ENCODE measurements at regions not wholly inside any gene's neighbourhood (a gene's known extent, or its start where the extent isn't known, plus 50 kb on each side); places are given as distances from the start of the nearest gene placed in this dataset.

DNA sequence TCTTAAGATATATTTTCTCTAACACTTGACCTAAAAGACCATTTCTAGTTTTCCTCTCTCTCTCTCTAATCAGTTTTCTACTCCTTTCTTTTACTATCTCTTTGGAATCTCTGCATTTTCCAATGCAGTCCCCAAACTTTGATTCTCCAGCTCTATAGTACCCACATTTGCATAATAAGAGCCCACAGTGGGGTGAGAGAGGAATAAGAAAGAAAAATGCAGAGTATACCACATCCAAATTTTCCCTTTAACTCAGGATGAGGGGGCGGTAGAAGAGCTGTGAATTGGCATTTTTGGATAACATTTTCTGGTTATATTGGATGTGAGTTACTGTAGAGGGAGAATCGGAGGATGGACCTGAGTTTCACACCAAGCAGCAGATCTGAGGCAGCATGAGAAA lies 74.4 kb upstream of the SOD3 start:
- DNase-seq: no peak

DNA sequence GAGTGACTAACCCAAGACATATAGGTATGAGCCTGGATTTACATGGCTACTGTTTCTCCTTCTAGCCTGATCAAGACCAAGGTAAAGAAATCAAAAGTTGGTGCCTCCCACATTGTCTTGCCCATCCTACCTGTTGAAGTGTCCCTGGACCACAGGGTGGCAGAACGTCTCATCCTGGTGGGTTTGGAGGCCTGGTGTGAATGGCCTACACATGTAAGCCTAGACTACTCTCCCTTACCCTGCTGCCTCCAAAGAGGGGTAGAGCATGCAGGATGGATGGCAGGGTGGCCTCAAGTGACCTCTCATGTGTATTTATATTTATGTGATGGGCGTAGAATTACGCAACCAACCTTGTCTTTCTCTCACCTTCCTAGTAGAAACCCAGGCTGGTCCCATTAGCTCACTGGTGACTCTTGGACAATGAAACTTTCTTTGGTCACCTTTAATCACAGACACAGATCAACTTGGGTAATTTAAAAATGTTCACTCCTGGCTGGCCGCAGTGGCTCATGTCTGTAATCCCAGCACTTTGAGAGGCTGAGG lies 73.3 kb upstream of the SOD3 start:
- DNase-seq: no peak

DNA sequence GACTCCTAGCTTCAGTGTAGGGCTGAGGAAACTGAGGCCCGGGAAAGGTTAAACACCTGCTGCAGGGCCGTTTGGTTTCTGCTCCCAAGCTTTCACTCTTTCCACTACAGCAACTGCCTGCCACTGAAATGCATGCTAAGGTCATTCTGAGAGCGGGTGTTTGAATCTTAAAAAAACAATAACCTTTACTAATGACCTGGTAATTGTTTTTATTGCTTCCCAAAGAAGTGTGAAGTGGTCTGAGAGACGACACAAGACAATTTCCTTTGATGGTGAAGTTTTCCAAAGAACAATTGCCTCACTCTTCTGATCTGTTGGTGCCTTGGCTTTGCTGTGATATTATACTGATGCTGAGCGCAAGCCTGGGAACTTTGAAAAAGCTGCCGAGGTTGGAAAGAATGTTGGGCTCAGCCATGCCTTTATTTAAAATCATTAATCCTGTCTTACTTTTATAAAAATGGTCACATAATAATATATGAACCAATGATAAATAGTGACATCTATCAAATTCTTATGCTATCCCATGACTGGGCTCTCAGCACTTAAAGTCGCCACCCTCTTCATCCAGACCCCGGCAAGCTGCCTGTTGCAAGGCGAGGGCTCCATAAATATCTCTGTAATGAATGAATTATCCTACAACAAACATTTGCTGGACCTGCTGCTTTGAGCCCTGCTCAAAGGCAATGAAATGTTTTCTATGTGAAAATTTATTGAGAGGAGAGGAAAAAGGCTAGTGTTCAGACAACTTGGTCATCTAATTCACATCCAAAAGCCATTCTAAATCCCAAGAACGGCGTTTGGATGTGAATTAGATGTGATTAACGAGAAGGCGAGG lies 67.8 kb upstream of the SOD3 start:
- no peak for DNase-seq

DNA sequence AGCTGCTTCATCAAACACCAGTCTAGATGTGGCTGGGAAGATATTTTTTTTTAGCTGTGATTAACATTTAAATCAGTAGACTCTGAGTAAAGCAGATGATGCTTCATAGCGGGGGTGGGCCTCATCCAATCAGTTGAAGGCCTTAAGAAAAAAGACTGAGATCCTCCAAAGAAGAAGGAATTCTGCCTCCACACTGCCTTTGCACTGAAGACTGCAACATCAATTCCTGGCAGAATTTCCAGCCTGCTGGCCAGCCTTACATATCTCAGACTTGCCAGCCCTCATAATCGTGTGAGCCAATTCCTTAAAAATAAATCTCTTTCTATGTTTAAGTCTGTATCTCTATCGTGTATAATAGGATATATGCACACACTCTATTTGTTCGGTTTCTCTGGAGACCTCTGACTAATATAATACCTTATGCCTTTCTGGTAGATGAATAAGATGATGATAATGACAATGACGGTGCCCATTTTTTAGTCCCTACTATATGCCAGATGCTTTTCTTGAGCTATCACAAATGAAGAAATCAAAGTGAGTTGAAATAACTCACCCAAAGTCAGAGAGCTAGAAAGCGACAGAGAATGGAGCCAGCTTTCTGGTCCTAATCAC lies 66.1 kb upstream of the SOD3 start:
- DNase-seq: no peak

DNA sequence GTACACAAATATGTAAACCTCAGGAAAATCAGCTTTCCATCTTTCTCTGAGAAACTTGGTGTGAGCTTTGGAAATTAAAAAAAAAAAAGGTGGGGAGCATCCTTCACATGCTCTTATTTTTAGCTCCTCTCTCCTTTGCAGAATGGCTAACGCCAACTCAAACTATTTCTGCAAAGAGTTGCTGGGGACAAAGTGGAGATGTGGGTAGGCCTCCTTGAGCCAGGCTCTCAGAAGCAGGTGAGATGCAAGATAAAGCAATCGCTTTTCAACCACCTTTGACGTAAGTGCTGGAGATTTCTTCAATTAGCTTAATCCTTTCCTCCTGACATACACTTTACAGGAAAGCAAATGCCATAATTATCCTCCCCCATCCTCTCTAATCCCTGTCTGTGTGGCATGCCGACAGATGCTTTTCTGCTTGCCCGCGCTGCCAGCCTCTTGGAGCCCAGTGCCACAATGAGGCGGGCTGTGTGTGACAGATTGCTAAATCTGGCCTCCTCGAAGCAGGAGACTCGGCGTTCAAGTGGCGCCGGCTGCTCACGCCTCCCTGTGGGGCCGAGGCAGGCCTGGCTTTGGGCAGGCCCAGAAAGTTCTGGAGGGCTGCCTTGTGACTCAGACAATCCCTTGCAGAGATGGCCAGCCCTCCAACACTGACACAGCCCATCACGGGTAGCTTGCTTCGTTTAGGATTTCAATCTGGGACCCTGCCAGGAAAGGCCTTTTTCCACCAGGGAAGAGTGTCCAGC lies 64.9 kb upstream of the SOD3 start:
- no peak for DNase-seq

- DNase-seq: no peak
Measured at GRCh38 chr4:24731448-24731847, 63.9 kb upstream of the SOD3 start.

GRCh38 chr4:24734511-24734910 lies 60.9 kb upstream of the SOD3 start:
- DNase-seq: no peak

GRCh38 chr4:24736066-24736465 lies 59.3 kb upstream of the SOD3 start:
- no peak for DNase-seq

- DNase-seq: no peak
Measured at GRCh38 chr4:24741910-24742309, 53.5 kb upstream of the SOD3 start.

- DNase-seq: no peak
Measured at GRCh38 chr4:24742335-24742734, 53.0 kb upstream of the SOD3 start.

DNA sequence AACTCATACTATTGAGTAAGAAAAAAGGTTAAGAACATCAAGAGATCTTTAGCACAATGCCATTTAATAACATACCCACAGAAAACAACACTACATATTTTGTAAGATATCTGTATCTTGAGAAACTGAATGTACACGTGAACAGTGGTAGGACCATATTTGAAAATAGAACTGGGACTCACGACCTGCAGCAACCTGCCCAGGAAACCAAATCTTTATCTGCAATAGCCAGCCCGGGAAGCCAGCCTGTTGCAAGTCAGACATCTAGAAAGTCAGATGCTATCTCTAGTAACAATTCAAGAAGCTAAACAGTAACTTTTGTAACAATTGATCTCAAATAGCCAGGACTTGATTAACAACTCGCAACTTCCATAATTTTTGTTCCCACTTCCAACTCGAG lies 52.6 kb upstream of the SOD3 start:
- DNase-seq: no peak

- DNase-seq: no peak
Measured at GRCh38 chr4:24743206-24743605, 52.2 kb upstream of the SOD3 start.

DNA sequence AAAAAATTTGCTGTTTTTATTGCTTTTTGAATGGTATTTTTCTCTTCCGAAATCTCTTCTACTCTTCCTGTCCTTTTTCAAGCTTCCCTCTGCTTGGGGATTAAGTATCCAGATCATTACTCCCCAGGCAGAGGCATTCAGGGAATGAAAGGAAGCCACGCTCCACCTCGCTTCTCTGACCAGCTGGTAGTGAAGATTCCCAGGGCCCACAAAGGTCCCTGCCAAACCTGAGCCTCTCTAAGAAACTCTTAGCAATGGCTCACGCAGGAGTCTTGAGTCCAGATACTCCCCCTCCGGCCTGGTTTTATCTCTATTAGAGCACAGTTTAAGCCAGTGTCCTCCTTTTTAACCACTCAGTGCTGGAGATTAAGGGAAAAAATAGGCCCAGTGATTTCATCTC lies 51.4 kb upstream of the SOD3 start:
- DNase-seq: no peak

GRCh38 chr4:24745172-24745895 lies 50.0 kb upstream of the SOD3 start:
- no peak for DNase-seq

All from stimulated activated CD4-positive, alpha-beta T cell treated with anti-CD3 and anti-CD28 coated beads, Interleukin-1b, Interleukin-23, amount 100 ng/mL, for 48 hours (primary cell).